A172 (cell line): ENCODE measurements at regions not wholly inside any gene's neighbourhood (a gene's known extent, or its start where the extent isn't known, plus 50 kb on each side); places are given as distances from the start of the nearest gene placed in this dataset.
"Not testable (repeated sequence)": the region's sequence is repeated elsewhere in the genome, so short reads cannot be mapped to it uniquely, and the experiment has no call there.

Experiments used
- DNase-seq: peaks from one replicate; pipeline ENCODE4 v3.0.0-alpha.2; 2015; ENCODE audit warnings: low spot score

GRCh38 chr4:31185014-31185585, 464.9 kb downstream of the PCDH7 start:
- no peak for DNase-seq

- peak; percentile 78 for DNase-seq
Measured at GRCh38 chr4:31187979-31188378, 467.8 kb downstream of the PCDH7 start.

DNA sequence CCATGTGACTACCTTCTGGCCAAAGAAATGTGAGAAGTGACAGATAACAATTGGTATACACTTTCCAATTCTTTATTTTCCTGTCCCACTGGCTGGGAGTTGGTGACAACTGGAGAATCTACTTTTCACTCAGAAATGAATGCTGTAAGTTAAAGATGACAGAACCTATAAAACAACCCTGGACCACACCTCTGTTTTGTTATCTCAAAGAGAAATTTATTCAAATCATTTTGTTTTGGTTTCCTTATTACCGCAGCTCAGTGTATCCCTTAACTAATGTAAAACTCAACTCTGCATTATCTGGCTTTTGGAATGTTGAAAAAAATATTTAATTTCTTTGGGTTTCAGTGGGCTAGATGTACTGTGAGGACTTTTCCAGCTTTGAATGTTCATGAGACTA, 469.8 kb downstream of the PCDH7 start:
- DNase-seq, result no peak

DNA sequence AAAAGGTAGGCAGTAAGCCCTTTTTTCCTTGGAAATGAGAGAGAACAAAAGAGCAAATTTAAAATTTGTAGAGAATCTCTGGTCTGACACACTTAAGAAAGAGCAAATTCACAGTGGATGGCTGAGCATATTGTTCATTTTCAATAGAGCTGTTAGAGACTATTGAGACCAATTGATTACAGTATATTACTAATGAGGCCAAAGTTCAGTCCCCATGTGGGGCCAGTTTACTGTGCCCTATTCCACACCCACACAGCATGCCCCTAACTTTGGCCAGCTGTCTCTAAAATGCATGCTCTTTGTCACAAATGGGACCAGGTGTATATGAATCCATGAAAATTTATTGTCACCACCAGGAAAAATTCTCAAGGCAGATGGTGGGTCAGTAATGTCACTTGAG, 470.5 kb downstream of the PCDH7 start:
- DNase-seq, result no peak

DNA sequence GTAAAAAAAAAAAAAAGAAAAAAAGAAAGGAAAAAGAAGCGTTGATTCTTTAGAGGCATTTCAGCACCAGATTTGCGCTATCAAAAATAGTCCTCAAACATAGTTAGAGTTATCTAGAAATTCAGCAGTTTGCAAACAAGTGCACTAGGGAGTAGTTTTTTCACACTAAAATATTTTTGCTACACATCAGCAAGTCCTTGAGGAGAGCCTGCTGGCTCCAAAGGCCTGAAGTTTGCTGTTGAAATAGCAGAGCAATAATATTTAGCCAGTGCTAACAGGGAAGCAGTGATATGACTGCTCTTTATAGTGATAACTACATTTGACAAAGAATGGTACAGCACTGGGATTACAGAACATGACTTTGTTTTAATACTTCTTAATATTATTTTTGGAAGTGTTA, 472.2 kb downstream of the PCDH7 start:
- DNase-seq, result no peak

- no peak for DNase-seq
Measured at GRCh38 chr4:31193521-31193920, 473.4 kb downstream of the PCDH7 start.

- no peak for DNase-seq
Measured at GRCh38 chr4:31194823-31195222, 474.7 kb downstream of the PCDH7 start.

- no peak for DNase-seq
Measured at GRCh38 chr4:31199644-31200043, 479.5 kb downstream of the PCDH7 start.

DNA sequence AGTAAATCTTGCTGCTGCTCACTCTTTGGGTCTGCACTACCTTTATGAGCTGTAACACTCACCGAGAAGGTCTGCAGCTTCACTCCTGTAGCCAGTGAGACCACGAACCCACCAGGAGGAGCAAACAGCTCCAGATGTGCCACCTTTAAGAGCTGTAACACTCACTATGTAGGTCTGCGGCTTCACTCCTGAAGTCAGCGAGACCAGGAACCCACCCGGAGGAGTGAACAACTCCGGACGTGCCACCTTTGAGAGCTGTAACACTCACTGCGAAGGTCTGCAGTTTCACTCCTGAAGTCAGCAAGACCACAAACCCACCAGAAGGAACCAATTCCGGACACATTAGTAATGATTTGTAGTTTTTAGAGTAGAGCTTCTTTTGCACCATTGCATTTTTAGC, 481.9 kb downstream of the PCDH7 start:
- DNase-seq, result not testable (repeated sequence)

GRCh38 chr4:31204874-31205273, 484.7 kb downstream of the PCDH7 start:
- no peak for DNase-seq

DNA sequence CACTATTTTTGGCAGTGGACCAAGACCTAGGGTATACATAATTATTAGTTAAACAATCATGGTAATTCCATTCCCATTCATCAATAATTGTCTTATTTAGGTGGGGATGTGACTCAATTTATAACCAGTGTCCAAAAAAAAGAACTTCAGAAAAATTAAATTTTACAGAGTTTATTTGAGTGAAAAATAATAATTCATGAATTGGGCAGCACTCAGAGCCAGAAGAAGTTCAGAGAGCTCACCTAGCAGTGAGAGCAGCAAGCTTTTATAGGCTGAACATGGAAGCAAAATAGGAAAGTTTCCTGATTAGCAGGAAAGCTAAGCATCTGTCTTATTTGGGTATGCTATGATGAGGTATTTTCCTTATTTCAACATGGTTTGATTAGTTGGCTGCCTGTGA, 500.8 kb downstream of the PCDH7 start:
- DNase-seq, result no peak

DNA sequence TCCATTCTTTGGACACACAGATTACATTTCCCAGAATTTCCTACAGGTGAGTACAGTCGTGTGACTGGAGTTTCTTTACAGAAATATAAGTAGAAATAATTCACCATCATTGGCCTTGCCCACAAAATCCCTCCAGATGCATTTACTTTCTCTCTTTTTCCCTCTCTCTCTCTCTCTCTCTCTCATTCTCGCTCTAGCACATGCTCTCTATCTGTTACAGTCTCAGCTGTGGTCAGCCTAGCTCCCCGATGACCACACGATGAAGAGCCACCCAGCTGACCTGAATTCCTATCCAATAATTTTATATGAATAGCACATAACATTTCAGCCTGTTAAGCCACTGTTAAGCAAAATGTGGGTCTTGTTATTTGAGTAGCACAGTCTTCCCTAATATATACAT, 507.9 kb downstream of the PCDH7 start:
- DNase-seq, result no peak

GRCh38 chr4:31230594-31230993, 510.4 kb downstream of the PCDH7 start:
- DNase-seq, result no peak

- peak; percentile 11 for DNase-seq
Measured at GRCh38 chr4:31234494-31234893, 514.3 kb downstream of the PCDH7 start.

DNA sequence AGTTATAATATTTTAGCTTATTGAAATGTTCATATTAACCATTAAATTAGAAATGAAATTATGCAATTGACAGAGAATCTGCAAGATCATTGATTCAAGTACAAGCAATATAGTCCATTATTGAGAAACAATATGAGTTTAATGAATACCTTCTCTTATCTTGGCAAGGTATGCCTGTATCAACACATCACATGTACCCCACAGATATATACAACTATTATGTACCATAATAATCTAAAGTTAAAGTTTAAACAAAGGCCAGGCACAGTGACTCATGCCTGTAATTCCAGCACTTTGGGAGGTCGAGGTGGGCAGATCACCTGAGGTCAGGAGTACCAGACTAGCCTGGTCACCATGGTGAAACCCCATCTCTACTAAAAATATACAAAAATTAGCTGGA, 514.7 kb downstream of the PCDH7 start:
- DNase-seq, result no peak

GRCh38 chr4:31236020-31236638, 516.0 kb downstream of the PCDH7 start:
- no peak for DNase-seq

GRCh38 chr4:31236639-31237173, 516.5 kb downstream of the PCDH7 start:
- no peak for DNase-seq

DNA sequence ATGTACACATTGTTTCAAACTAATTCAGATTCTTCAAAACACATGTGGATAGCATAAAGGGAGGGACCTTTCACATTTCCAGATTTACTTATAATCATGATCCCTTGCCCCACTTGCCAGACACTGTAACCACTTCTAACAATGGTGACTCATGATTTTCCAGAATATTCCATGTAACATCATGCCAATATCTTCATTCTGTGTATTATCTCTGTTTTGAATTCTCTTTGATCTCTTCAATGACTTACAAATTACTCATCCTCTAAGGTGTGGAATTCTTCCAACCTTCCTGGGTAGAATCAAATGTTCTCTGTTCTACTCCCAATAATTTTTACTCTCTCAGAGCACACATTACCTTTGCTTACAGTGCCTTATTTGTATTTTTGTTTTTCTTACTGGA, 517.1 kb downstream of the PCDH7 start:
- no peak for DNase-seq

DNA sequence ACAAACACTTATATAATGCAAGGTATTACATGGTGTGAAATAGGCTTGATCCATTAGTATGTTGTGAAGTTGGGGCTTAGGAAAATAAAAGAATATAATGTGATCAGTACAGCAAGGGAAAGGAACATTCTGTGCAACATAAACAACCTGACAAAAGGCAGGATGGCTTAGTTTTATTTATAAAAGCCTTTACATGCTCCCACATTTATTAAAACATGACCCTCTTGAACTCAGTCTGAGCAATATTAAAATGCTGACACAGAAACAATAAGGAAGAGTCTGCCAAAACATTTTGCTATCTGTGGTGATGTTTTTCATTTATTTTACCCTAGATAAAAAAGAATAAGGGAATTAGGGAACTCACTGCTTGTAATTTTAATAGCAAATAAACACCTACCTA, 519.7 kb downstream of the PCDH7 start:
- no peak for DNase-seq

DNA sequence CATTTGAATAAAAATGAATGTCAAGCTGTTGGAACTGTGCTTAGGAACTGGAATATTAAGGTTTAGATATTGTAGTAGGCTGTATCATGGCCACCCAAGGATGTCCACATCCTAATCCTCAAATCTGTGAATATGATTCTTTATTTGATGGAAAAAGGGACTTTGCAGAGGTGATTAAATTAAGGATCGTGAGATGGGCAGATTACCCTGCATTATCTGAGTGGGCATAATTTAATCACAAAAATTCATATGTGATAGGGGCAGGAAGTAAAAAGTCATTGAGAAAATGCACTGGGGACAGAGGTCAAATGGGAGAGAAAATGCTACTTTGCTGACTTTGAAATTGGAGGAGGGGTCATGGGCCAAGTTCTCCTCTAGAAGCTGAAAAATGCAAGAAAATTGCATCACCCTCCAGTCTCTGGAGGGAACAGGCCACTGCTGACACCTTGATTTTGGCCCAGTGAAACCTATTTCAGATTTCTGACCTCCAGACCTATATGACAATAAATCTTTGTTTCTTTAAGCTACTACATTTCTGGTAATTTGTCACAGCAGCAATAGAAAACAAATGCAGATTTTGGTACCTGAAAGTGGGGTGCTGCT, 521.4 kb downstream of the PCDH7 start:
- DNase-seq, result no peak

- no peak for DNase-seq
Measured at GRCh38 chr4:31246856-31247255, 526.7 kb downstream of the PCDH7 start.

DNA sequence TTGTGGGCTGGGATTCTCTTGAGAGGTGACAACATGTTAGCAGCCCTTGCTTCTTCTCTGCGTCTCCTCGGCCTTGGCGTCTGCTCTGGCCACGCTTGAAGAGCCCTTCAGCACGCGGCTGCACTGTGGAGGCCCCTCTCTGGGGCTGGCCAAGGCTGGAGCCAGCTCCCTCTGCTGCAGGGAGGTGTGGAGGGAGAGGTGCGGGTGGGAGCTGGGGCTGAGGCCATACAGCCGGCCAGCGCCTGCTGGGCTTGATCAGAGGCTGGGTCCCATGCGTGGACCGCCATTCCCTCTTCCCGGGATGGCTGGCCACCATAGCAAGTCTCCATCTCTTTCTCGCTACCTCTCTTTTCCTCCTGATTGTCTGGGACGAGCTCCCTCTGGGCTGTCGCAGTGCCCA, 539.0 kb downstream of the PCDH7 start:
- DNase-seq, result no peak

- no peak for DNase-seq
Measured at GRCh38 chr4:31261632-31262031, 541.5 kb downstream of the PCDH7 start.
